Stomach (tissue), 4 donors: ENCODE measurements at regions not wholly inside any gene's neighbourhood (a gene's known extent, or its start where the extent isn't known, plus 50 kb on each side); places are given as distances from the start of the nearest gene placed in this dataset.

ENCODE experiments used
- POLR2A ChIP-seq, 4 donors: fragments of 450-650 bp; IDR thresholded peaks; one replicate each; pipeline ENCODE4 v1.6.1; 2016; ENCODE audit warnings: antibody characterized with exemption in 4 of 4, control low read depth in 2 of 4, mild to moderate bottlenecking in 1 of 4, moderate library complexity in 1 of 4
- POLR2AphosphoS5 ChIP-seq, 3 donors: sonication (generic); formaldehyde crosslinking; IDR thresholded peaks; one replicate each; pipeline ENCODE4 v1.6.1; 2016; ENCODE audit warnings: antibody characterized with exemption in 3 of 3
- TF ChIP-seq, protein P1 (sequence below), 7 experiments: fragments of 450-650 bp in 4 of 7; fragments of 200-600 bp in 3 of 7; sonication (generic) in 3 of 7; IDR thresholded peaks; one replicate each; pipeline ENCODE4 v1.5.1; 2016 to 2019; ENCODE audit warnings: antibody characterized with exemption in 7 of 7, control low read depth in 2 of 7, mild to moderate bottlenecking in 1 of 7

DNA sequence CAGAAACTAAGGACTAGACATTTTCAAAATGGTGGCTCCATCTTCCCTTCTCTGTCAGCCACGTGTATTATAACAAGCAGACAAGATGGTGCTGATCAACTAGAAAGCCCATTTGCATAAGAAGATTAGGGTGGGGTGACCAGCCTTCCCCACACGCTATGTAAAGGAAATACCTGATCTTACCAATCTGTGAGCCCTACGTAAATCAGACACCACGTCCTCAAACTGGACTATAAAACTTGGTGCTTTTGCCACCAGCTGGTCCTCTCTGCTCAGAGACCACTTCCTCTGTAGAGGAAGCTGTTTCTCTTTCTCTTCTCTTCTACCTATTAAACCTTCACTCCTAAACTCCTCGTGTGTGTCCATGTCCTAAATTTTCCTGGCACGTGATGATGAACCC, 101.1 kb upstream of the PLEKHG7 start:
- TF ChIP-seq, protein P1, sequence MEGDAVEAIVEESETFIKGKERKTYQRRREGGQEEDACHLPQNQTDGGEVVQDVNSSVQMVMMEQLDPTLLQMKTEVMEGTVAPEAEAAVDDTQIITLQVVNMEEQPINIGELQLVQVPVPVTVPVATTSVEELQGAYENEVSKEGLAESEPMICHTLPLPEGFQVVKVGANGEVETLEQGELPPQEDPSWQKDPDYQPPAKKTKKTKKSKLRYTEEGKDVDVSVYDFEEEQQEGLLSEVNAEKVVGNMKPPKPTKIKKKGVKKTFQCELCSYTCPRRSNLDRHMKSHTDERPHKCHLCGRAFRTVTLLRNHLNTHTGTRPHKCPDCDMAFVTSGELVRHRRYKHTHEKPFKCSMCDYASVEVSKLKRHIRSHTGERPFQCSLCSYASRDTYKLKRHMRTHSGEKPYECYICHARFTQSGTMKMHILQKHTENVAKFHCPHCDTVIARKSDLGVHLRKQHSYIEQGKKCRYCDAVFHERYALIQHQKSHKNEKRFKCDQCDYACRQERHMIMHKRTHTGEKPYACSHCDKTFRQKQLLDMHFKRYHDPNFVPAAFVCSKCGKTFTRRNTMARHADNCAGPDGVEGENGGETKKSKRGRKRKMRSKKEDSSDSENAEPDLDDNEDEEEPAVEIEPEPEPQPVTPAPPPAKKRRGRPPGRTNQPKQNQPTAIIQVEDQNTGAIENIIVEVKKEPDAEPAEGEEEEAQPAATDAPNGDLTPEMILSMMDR (IDR thresholded peaks at IDR 0.05): no peak
- no peak for TF ChIP-seq POLR2AphosphoS5 (IDR thresholded peaks at IDR 0.05)
- TF ChIP-seq POLR2A (IDR thresholded peaks at IDR 0.05): no peak
